SK-N-SH treated with all-trans-retinoic acid at 6 μM for 48 hours (cell line): ENCODE measurements at regions not wholly inside any gene's neighbourhood (a gene's known extent, or its start where the extent isn't known, plus 50 kb on each side); places are given as distances from the start of the nearest gene placed in this dataset.

Experiments used
- ATAC-seq: fragments of 200-7000 bp; cut with Tn5 transposase; 3 replicates; pipeline ENCODE4 v1.9.1; 2020; ENCODE audit warnings: mild to moderate bottlenecking, moderate library complexity
- ARNTL ChIP-seq: fragments of 450-650 bp; formaldehyde crosslinking; IDR thresholded peaks from 2 replicates; pipeline ENCODE4 v1.5.0; 2020; ENCODE audit warnings: low read depth, mild to moderate bottlenecking, moderate library complexity, borderline replicate concordance
- BACH2 ChIP-seq: fragments of 250-450 bp; sonication (Bioruptor Pico); IDR thresholded peaks from 2 replicates; pipeline ENCODE4 v1.9.0; 2021; ENCODE audit warnings: mild to moderate bottlenecking, borderline replicate concordance
- CREB5 ChIP-seq: fragments of 250-450 bp; sonication (Bioruptor Pico); IDR thresholded peaks from 2 replicates; pipeline ENCODE4 v1.5.1; 2020; ENCODE audit warnings: low read depth, mild to moderate bottlenecking, moderate library complexity
- CSDC2 ChIP-seq: fragments of 250-450 bp; sonication (Bioruptor Pico); IDR thresholded peaks from 2 replicates; pipeline ENCODE4 v1.5.0; 2020; ENCODE audit warnings: mild to moderate bottlenecking, moderate library complexity
- CSRNP3 ChIP-seq: fragments of 250-450 bp; sonication (Bioruptor Pico); IDR thresholded peaks from 2 replicates; pipeline ENCODE4 v1.5.1; 2021; ENCODE audit warnings: mild to moderate bottlenecking, moderate library complexity
- GLIS3 ChIP-seq: fragments of 250-450 bp; sonication (Bioruptor Pico); IDR thresholded peaks from 2 replicates; pipeline ENCODE4 v1.5.0; 2020; ENCODE audit warnings: mild to moderate bottlenecking, moderate library complexity
- OSR1 ChIP-seq: fragments of 250-450 bp; sonication (Bioruptor Pico); IDR thresholded peaks from 2 replicates; pipeline ENCODE4 v1.8.0; 2022; ENCODE audit warnings: moderate library complexity, mild to moderate bottlenecking, inconsistent platforms
- PATZ1 ChIP-seq: fragments of 250-450 bp; sonication (Bioruptor Pico); IDR thresholded peaks from 2 replicates; pipeline ENCODE4 v1.8.0; 2020; ENCODE audit warnings: mild to moderate bottlenecking, moderate library complexity, borderline replicate concordance
- POU6F1 ChIP-seq: fragments of 250-450 bp; sonication (Bioruptor Pico); IDR thresholded peaks from 2 replicates; pipeline ENCODE4 v1.8.0; 2021; ENCODE audit warnings: low read depth, mild to moderate bottlenecking, moderate library complexity, borderline replicate concordance
- SNAI2 ChIP-seq: fragments of 250-450 bp; sonication (Bioruptor Pico); IDR thresholded peaks from 2 replicates; pipeline ENCODE4 v1.5.0; 2020; ENCODE audit warnings: mild to moderate bottlenecking, moderate library complexity
- TOX ChIP-seq: fragments of 250-450 bp; sonication (Bioruptor Pico); IDR thresholded peaks from 2 replicates; pipeline ENCODE4 v1.8.0; 2021; ENCODE audit warnings: mild to moderate bottlenecking, moderate library complexity, borderline replicate concordance
- TSHZ2 ChIP-seq: fragments of 250-450 bp; sonication (Bioruptor Pico); IDR thresholded peaks from 2 replicates; pipeline ENCODE4 v1.5.0; 2020; ENCODE audit warnings: mild to moderate bottlenecking, moderate library complexity
- ZC3H10 ChIP-seq: fragments of 250-450 bp; sonication (Bioruptor Pico); IDR thresholded peaks from 2 replicates; pipeline ENCODE4 v1.5.1; 2021; ENCODE audit warnings: mild to moderate bottlenecking, moderate library complexity
- ZNF565 ChIP-seq: fragments of 450-650 bp; formaldehyde crosslinking; conservative IDR thresholded peaks from 2 replicates; pipeline ENCODE4 v1.5.0; 2020; ENCODE audit warnings: low read depth, mild to moderate bottlenecking, moderate library complexity
- ZNF70 ChIP-seq: fragments of 450-650 bp; formaldehyde crosslinking; IDR thresholded peaks from 2 replicates; pipeline ENCODE4 v1.5.0; 2020; ENCODE audit warnings: mild to moderate bottlenecking, moderate library complexity
- ZNF8 ChIP-seq: fragments of 450-650 bp; formaldehyde crosslinking; IDR thresholded peaks from 2 replicates; pipeline ENCODE4 v1.5.0; 2020; ENCODE audit warnings: mild to moderate bottlenecking, moderate library complexity

GRCh38 chr14:53766601-53767000, 190.0 kb downstream of the BMP4 start:
- ATAC-seq: no peak
- TF ChIP-seq ZNF565 (CRISPR knock-in tag): no peak
- no peak for TF ChIP-seq GLIS3 (CRISPR knock-in tag)
- no peak for TF ChIP-seq BACH2
- no peak for TF ChIP-seq POU6F1
- TF ChIP-seq ZNF8 (CRISPR knock-in tag): no peak

- no peak for ATAC-seq
- no peak for TF ChIP-seq CSRNP3 (CRISPR knock-in tag)
- no peak for TF ChIP-seq POU6F1
- no peak for TF ChIP-seq ARNTL (CRISPR knock-in tag)
- no peak for TF ChIP-seq ZC3H10 (CRISPR knock-in tag)
- TF ChIP-seq SNAI2 (CRISPR knock-in tag): no peak
- no peak for TF ChIP-seq OSR1 (CRISPR knock-in tag)
- TF ChIP-seq CREB5 (CRISPR knock-in tag): no peak
- no peak for TF ChIP-seq TSHZ2 (CRISPR knock-in tag)
- no peak for TF ChIP-seq ZNF70
- TF ChIP-seq CSDC2 (CRISPR knock-in tag): no peak
Measured at GRCh38 chr14:53766106-53766505, 190.5 kb downstream of the BMP4 start.

GRCh38 chr14:53764846-53765245, 191.8 kb downstream of the BMP4 start:
- TF ChIP-seq BACH2 (no peak), ZC3H10 (CRISPR knock-in tag) (no peak), TOX (CRISPR knock-in tag) (no peak), ZNF8 (CRISPR knock-in tag) (no peak), CREB5 (CRISPR knock-in tag) (no peak), CSRNP3 (CRISPR knock-in tag) (no peak), PATZ1 (no peak), SNAI2 (CRISPR knock-in tag) (no peak), ZNF70 (no peak)
- TF ChIP-seq, all 23 proteins: peak for 0
- no peak for ATAC-seq
